HFFc6 (cell line): ENCODE measurements at regions not wholly inside any gene's neighbourhood (a gene's known extent, or its start where the extent isn't known, plus 50 kb on each side); places are given as distances from the start of the nearest gene placed in this dataset.

Source experiments
- DNase-seq: peaks from one replicate; pipeline ENCODE4 v3.0.0-alpha.2; 2018
- H3K27ac Mint-ChIP-seq: 2 replicates; pipeline ENCODE4 v1.8.0; 2020; ENCODE audit warnings: mild to moderate bottlenecking, mixed read lengths
- H3K27me3 Mint-ChIP-seq: 2 replicates; pipeline ENCODE4 v1.8.0; 2021; ENCODE audit warnings: mild to moderate bottlenecking, moderate library complexity, mixed read lengths; ENCODE audit not compliant: insufficient read depth
- H3K36me3 Mint-ChIP-seq: 2 replicates; pipeline ENCODE4 v1.8.0; 2021; ENCODE audit warnings: low read depth, mixed read lengths
- H3K4me1 Mint-ChIP-seq: 2 replicates; pipeline ENCODE4 v1.8.0; 2020; ENCODE audit warnings: low read depth, mixed read lengths
- H3K4me3 Mint-ChIP-seq: 2 replicates; pipeline ENCODE4 v1.8.0; 2020; ENCODE audit warnings: mild to moderate bottlenecking, moderate library complexity, mixed read lengths
- H3K9me3 Mint-ChIP-seq: 2 replicates; pipeline ENCODE4 v1.8.0; 2020; ENCODE audit warnings: mild to moderate bottlenecking, mixed read lengths
- TF ChIP-seq, protein P1 (sequence below): fragments of 200-600 bp; sonication (generic); IDR thresholded peaks from 2 replicates; pipeline ENCODE4 v1.5.0; 2021; ENCODE audit warnings: antibody characterized with exemption, mild to moderate bottlenecking

DNA sequence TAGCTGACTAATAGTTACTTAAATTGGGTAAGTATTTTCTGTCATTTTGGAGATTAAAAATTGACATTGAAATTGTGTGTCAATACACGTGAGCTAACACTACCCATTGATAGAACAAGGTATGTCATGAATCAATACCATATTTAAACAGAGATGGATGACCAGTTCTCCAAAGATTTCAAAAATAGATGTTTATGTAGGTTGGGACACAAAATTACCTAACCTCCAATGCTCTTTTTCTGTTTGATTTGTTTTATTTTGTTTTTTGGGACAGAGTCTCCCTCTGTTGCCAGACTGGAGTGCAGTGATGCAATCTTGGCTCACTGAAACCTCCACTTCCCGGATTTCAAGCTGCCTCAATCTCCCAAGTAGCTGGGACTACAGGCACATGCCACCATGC, 1491.7 kb downstream of the GRIK2 start:
- Mint-ChIP-seq H3K27ac (no peak overlapping the region), H3K27me3 (no peaks in the 10 kb centered on the region; the same call in 1 of the 2 replicates)

GRCh38 chr6:102853249-102853955, 1459.9 kb downstream of the GRIK2 start:
- H3K4me1 Mint-ChIP-seq: no peaks in the 10 kb centered on the region
- no peaks in the 10 kb centered on the region for H3K9me3 Mint-ChIP-seq
- H3K27me3 Mint-ChIP-seq: no peaks in the 10 kb centered on the region
- DNase-seq: no peak
- TF ChIP-seq, protein P1, sequence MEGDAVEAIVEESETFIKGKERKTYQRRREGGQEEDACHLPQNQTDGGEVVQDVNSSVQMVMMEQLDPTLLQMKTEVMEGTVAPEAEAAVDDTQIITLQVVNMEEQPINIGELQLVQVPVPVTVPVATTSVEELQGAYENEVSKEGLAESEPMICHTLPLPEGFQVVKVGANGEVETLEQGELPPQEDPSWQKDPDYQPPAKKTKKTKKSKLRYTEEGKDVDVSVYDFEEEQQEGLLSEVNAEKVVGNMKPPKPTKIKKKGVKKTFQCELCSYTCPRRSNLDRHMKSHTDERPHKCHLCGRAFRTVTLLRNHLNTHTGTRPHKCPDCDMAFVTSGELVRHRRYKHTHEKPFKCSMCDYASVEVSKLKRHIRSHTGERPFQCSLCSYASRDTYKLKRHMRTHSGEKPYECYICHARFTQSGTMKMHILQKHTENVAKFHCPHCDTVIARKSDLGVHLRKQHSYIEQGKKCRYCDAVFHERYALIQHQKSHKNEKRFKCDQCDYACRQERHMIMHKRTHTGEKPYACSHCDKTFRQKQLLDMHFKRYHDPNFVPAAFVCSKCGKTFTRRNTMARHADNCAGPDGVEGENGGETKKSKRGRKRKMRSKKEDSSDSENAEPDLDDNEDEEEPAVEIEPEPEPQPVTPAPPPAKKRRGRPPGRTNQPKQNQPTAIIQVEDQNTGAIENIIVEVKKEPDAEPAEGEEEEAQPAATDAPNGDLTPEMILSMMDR: no peak
- H3K36me3 Mint-ChIP-seq: no peaks in the 10 kb centered on the region
- H3K4me3 Mint-ChIP-seq: no peak overlapping the region
- no peak overlapping the region for H3K27ac Mint-ChIP-seq

More for the DNA sequence above, 1491.7 kb downstream of the GRIK2 start:
- Mint-ChIP-seq H3K36me3 (no peaks in the 10 kb centered on the region), H3K9me3 (peaks cover 12% of the 10 kb centered on the region), H3K4me1 (no peaks in the 10 kb centered on the region), H3K4me3 (no peak overlapping the region)
- DNase-seq: no peak
- TF ChIP-seq, protein P1: no peak

GRCh38 chr6:102848796-102849195, 1455.3 kb downstream of the GRIK2 start:
- TF ChIP-seq, protein P1: no peak
- H3K27ac Mint-ChIP-seq: no peak overlapping the region
- no peaks in the 10 kb centered on the region for H3K36me3 Mint-ChIP-seq
- H3K27me3 Mint-ChIP-seq: no peaks in the 10 kb centered on the region
- no peaks in the 10 kb centered on the region for H3K4me1 Mint-ChIP-seq
- H3K4me3 Mint-ChIP-seq: no peak overlapping the region
- H3K9me3 Mint-ChIP-seq: no peaks in the 10 kb centered on the region
- no peak for DNase-seq

DNA sequence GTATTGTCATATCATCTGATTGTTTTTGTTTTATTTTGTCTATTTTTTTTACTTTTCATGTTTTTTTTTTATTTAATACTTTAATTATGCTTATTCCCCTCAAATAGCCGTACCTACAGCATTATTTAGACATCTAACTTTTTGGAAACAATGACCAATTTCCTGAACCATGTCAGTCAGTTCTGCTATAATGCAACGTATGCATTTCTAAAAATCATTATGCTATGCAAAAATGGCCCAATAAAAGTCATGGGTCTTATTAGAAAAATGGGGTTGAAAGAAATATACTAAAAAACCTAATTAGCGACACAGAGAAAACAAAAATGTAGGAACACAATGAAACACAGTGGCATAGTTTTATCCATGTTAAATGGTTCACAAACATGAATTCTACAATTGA, 1454.7 kb downstream of the GRIK2 start:
- Mint-ChIP-seq H3K9me3 (no peaks in the 10 kb centered on the region), H3K4me3 (no peak overlapping the region), H3K36me3 (no peaks in the 10 kb centered on the region), H3K27ac (no peak overlapping the region), H3K27me3 (no peaks in the 10 kb centered on the region), H3K4me1 (no peaks in the 10 kb centered on the region)
- TF ChIP-seq, protein P1: no peak
- DNase-seq: no peak

- TF ChIP-seq, protein P1: no peak
- Mint-ChIP-seq H3K4me3 (no peak overlapping the region), H3K9me3 (no peaks in the 10 kb centered on the region; the same call in 1 of the 2 replicates), H3K27ac (no peak overlapping the region), H3K27me3 (no peaks in the 10 kb centered on the region), H3K36me3 (no peaks in the 10 kb centered on the region), H3K4me1 (no peaks in the 10 kb centered on the region)
- DNase-seq: no peak
These were observed 1447.6 kb downstream of the GRIK2 start for GRCh38 chr6:102841060-102841459.
